ENCODE measurements at regions not wholly inside any gene's neighbourhood (a gene's known extent, or its start where the extent isn't known, plus 50 kb on each side); places are given as distances from the start of the nearest gene placed in this dataset.

- Histone ChIP-seq H3K79me2 (ENCODE audit: control insufficient read depth, insufficient read depth, low read length) (no peaks in the 10 kb centered on the region), H3K36me3 (ENCODE audit: control insufficient read depth in 2 of 2, extremely low read depth in 1 of 2, insufficient read depth in 2 of 2, low read length in 2 of 2) (no peaks in the 10 kb centered on the region), H3K27ac (ENCODE audit: insufficient read depth, low read depth, low read length) (no peak overlapping the region), H3K4me2 (ENCODE audit: insufficient read depth, low read length) (no peak overlapping the region), H3K9ac (replicated peaks; ENCODE audit: extremely low read depth, insufficient read depth, low read length) (no peak overlapping the region), H3K4me1 (ENCODE audit: control insufficient read depth, extremely low read depth, insufficient read depth, low read length) (no peaks in the 10 kb centered on the region), H2AFZ (ENCODE audit: low read depth, low read length) (no peak overlapping the region), H3K4me3 (replicated peaks in 1 of 3; ENCODE audit: insufficient read depth in 1 of 3, low read depth in 1 of 3, low read length in 3 of 3) (no peak overlapping the region), H3K27me3 (ENCODE audit: control insufficient read depth in 2 of 2, insufficient read depth in 2 of 2, low read length in 2 of 2) (no peaks in the 10 kb centered on the region), H4K20me1 (replicated peaks; ENCODE audit: control insufficient read depth, extremely low read depth, insufficient read depth, low read length) (no peaks in the 10 kb centered on the region), H3K9me3 (replicated peaks; ENCODE audit: control insufficient read depth, insufficient read depth, low read length) (no peaks in the 10 kb centered on the region), H3K9me1 (replicated peaks; ENCODE audit: control insufficient read depth, extremely low read depth, insufficient read depth, low read length) (no peaks in the 10 kb centered on the region)
- ChIA-PET POLR2A (no interaction called here), CTCF (no interaction called here)
- FAIRE-seq = no peak
- TF ChIP-seq POLR2A (IDR thresholded peaks at IDR 0.05; ENCODE audit: low read depth, low read length) (no peak), GATA2 (IDR thresholded peaks at IDR 0.05; ENCODE audit: insufficient read depth, insufficient read length, low read depth, low read length) (no peak), EZH2 (IDR thresholded peaks at IDR 0.05; ENCODE audit: borderline replicate concordance, low read depth, low read length, severe bottlenecking) (no peak), JUN (IDR thresholded peaks at IDR 0.05; ENCODE audit: borderline replicate concordance, insufficient read depth, insufficient read length, low read depth) (no peak)
- intact Hi-C loops (cut with micrococcal nuclease) (no loop called here), dilution Hi-C loops (cut with MboI; ENCODE audit: extremely low pct_ligation_motif_present, low sequenced_read_pairs) (no loop called here)
- no peak for DNase-seq (ENCODE audit: low read depth, low spot score)
- BruUV-seq (replicated peaks) = no TSS peak
These were observed 307.0 kb downstream of the KCNJ2 start for GRCh38 chr17:70476368-70476767.

- H3K4me2 ChIP-seq (ENCODE audit: insufficient read depth, low read length) = no peak overlapping the region
- ChIA-PET CTCF (no interaction called here), POLR2A (no interaction called here)
- intact Hi-C loops (cut with micrococcal nuclease) = no loop called here
- no peak for FAIRE-seq
- no peaks in the 10 kb centered on the region for H3K4me1 ChIP-seq (ENCODE audit: control insufficient read depth, extremely low read depth, insufficient read depth, low read length)
- no peak overlapping the region for H2AFZ ChIP-seq (ENCODE audit: low read depth, low read length)
- BruUV-seq (replicated peaks) = no TSS peak
- dilution Hi-C loops (cut with MboI; ENCODE audit: extremely low pct_ligation_motif_present, low sequenced_read_pairs) = no loop called here
- no peaks in the 10 kb centered on the region for H3K27me3 ChIP-seq (ENCODE audit: control insufficient read depth in 2 of 2, insufficient read depth in 2 of 2, low read length in 2 of 2)
- DNase-seq (ENCODE audit: low read depth, low spot score) = no peak
- H3K9ac ChIP-seq (replicated peaks; ENCODE audit: extremely low read depth, insufficient read depth, low read length) = no peak overlapping the region
- H4K20me1 ChIP-seq (replicated peaks; ENCODE audit: control insufficient read depth, extremely low read depth, insufficient read depth, low read length) = no peaks in the 10 kb centered on the region
- H3K79me2 ChIP-seq (ENCODE audit: control insufficient read depth, insufficient read depth, low read length) = no peaks in the 10 kb centered on the region
- H3K36me3 ChIP-seq (ENCODE audit: control insufficient read depth in 2 of 2, extremely low read depth in 1 of 2, insufficient read depth in 2 of 2, low read length in 2 of 2) = no peaks in the 10 kb centered on the region
- H3K9me1 ChIP-seq (replicated peaks; ENCODE audit: control insufficient read depth, extremely low read depth, insufficient read depth, low read length) = no peaks in the 10 kb centered on the region
- no peak overlapping the region for H3K4me3 ChIP-seq (replicated peaks in 1 of 3; ENCODE audit: insufficient read depth in 1 of 3, low read depth in 1 of 3, low read length in 3 of 3)
- H3K9me3 ChIP-seq (replicated peaks; ENCODE audit: control insufficient read depth, insufficient read depth, low read length) = no peaks in the 10 kb centered on the region
- no peak overlapping the region for H3K27ac ChIP-seq (ENCODE audit: insufficient read depth, low read depth, low read length)
- TF ChIP-seq JUN (IDR thresholded peaks at IDR 0.05; ENCODE audit: borderline replicate concordance, insufficient read depth, insufficient read length, low read depth) (no peak), POLR2AphosphoS5 (IDR thresholded peaks at IDR 0.05; ENCODE audit: insufficient read depth, low read depth, low read length) (no peak), EZH2 (IDR thresholded peaks at IDR 0.05; ENCODE audit: borderline replicate concordance, low read depth, low read length, severe bottlenecking) (no peak), POLR2A (IDR thresholded peaks at IDR 0.05; ENCODE audit: low read depth, low read length) (no peak), FOS (IDR thresholded peaks at IDR 0.05; ENCODE audit: borderline replicate concordance, insufficient read depth, low read length) (no peak), GATA2 (IDR thresholded peaks at IDR 0.05; ENCODE audit: insufficient read depth, insufficient read length, low read depth, low read length) (no peak), MYC (IDR thresholded peaks at IDR 0.05; ENCODE audit: low read depth, low read length) (no peak)
- TF ChIP-seq, protein P1, sequence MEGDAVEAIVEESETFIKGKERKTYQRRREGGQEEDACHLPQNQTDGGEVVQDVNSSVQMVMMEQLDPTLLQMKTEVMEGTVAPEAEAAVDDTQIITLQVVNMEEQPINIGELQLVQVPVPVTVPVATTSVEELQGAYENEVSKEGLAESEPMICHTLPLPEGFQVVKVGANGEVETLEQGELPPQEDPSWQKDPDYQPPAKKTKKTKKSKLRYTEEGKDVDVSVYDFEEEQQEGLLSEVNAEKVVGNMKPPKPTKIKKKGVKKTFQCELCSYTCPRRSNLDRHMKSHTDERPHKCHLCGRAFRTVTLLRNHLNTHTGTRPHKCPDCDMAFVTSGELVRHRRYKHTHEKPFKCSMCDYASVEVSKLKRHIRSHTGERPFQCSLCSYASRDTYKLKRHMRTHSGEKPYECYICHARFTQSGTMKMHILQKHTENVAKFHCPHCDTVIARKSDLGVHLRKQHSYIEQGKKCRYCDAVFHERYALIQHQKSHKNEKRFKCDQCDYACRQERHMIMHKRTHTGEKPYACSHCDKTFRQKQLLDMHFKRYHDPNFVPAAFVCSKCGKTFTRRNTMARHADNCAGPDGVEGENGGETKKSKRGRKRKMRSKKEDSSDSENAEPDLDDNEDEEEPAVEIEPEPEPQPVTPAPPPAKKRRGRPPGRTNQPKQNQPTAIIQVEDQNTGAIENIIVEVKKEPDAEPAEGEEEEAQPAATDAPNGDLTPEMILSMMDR (IDR thresholded peaks at IDR 0.05; ENCODE audit: extremely low read depth in 1 of 2, insufficient read depth in 1 of 2, low read depth in 1 of 2, low read length in 2 of 2) = no peak
- TF ChIP-seq, protein P2, sequence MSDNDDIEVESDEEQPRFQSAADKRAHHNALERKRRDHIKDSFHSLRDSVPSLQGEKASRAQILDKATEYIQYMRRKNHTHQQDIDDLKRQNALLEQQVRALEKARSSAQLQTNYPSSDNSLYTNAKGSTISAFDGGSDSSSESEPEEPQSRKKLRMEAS (IDR thresholded peaks at IDR 0.05; ENCODE audit: insufficient read depth, insufficient read length) = no peak
These were observed 309.6 kb downstream of the KCNJ2 start for GRCh38 chr17:70478902-70479301.

All from endothelial cell of umbilical vein (primary cell).